ENCODE measurements at regions not wholly inside any gene's neighbourhood (a gene's known extent, or its start where the extent isn't known, plus 50 kb on each side); places are given as distances from the start of the nearest gene placed in this dataset.
A peak's percentile ranks its signal among the peaks of the same experiment; 100 is the strongest.
"Not testable (repeated sequence)": the region's sequence is repeated elsewhere in the genome, so short reads cannot be mapped to it uniquely, and the experiment has no call there.

DNA sequence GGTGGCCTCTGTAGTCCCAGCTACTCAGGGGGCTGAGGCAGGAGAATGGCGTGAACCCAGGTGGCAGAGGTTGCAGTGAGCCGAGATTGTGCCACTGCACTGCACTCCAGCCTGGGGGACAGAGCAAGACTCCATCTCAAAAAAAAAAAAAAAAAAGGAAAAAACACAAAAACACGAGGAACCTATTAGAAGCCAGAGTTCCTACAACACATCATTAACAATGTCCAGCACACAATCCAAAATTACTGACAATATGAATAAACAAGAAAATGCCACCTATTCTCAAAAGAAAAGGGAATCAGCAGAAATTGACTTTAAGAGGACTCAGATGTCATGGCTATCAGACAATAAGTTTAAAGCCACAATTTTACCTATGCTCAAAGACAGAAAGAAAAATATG, 57.3 kb upstream of the HS3ST3A1 start:
- not testable (repeated sequence) for DNase-seq (ENCODE audit: low read depth)

DNA sequence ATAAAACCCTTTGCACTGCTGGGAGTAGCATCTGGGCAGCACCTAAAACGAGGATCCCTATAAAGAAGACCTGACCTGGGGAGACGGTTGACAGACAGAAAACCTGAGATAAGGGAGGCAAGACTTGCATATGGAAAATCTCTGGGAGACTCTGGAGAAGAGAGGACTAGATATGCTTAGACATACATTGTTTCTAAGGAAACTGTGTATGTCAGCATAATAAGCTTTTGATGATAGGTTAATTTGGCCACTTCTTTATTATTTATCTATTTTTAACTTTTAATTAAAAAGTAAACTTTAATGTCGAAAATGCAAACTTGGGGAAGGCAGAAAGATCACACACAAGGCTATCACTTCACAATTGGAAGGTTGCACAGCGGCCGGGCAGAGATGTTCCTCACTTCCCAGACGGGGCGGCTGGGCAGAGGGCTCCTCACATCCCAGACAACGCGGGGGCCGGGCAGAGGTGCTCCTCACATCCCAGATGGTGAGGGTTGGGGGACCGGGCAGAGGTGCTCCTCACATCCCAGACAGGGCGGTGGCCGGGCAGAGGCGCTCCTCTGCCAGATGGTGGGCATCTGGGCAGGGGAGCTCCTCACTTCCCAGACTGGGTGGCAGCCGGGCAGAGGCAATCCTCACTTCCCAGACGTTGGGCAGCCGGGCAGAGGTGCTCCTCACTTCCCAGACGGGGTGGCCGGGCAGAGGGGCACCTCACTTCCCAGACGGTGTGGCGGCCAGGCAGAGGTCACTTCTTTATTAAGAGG, 64.3 kb upstream of the HS3ST3A1 start:
- DNase-seq (ENCODE audit: low read depth): no peak

DNA sequence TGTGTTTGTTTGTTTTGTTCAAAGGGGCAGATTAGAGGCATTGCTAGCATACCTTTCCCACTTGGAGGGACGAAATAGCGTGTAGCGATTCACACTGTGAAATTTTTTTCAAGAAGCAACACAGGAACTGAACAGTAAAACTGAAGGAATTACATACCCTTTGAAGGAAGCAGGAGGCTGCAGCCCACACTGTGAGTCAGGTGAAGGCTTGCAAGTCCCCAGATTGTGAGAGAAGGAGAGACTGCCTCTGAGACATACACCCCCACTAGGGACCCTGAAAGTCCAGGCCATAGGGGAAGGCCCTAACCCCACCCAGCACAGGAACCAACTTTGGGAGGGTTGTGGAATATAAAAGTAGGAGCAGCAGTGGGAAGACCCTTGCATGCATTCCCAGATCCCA, 69.6 kb upstream of the HS3ST3A1 start:
- DNase-seq (ENCODE audit: low read depth): no peak

GRCh38 chr17:13671771-13672170, 70.0 kb upstream of the HS3ST3A1 start:
- DNase-seq (ENCODE audit: low read depth): no peak

DNA sequence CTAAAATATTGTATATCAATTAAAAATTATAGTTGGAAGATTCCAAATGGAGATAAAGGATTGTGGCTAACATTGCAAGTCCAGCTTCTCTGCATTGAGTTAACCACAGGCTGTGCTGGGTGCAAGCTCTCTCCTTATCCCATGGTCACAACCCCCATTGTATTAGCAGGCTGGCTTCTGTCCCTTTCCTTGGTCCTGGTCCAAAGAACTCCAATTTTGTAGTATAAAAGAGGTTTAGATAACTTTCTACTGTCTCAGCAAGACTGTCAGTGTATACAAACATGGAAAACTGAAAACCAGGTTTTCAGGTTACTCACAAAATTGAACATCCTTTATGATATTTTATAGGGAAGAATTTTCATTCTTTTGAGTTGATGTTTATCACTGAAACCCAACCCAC, 76.6 kb upstream of the HS3ST3A1 start:
- no peak for DNase-seq (ENCODE audit: low read depth)

- DNase-seq (ENCODE audit: low read depth): no peak
Measured at GRCh38 chr17:13678841-13679240, 77.1 kb upstream of the HS3ST3A1 start.

GRCh38 chr17:13688716-13689115, 87.0 kb upstream of the HS3ST3A1 start:
- peak; percentile 65 for DNase-seq (ENCODE audit: low read depth)

- no peak for DNase-seq (ENCODE audit: low read depth)
Measured at GRCh38 chr17:13690806-13691205, 89.1 kb upstream of the HS3ST3A1 start.

DNA sequence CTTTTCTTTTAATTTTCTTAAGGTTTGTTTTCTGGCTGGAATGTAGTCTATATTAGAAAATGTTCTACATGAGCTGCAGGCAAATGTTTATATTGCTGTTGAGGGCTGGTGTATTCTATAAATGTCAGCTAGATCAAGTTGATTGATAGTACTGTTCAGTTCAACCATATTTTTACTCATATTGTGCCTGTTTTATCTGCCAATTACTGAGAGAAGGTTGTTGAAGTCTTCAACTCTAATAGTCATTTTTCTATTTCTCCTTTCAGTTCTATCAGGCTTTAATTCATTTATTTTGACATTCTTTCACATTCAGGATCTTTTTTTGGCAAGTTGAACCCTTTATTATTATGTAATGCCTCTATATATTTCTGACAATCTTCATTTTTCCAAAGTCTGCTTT, 93.2 kb upstream of the HS3ST3A1 start:
- DNase-seq (ENCODE audit: low read depth): no peak

GRCh38 chr17:13698832-13699231, 97.1 kb upstream of the HS3ST3A1 start:
- no peak for DNase-seq (ENCODE audit: low read depth)

DNA sequence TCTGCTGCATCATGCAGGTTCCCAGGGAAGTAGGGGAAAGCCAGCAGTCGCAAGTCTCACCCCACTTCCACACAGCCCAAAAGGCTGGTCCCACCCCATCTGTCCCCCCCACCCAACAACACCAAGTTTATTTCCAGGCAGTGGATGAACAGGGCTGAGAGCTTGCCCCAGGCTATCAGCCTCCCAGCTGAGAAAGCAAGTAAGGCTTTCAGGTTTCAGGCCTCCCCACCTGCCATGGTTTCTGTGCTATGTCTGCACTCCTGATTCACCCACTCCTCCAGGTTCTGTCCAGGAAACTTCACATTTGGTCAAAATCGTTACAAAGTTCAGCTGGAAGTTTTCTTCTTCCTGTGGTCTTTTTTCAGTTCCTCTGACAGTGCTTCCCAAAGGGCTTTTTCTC, 97.5 kb upstream of the HS3ST3A1 start:
- no peak for DNase-seq (ENCODE audit: low read depth)

- DNase-seq (ENCODE audit: low read depth): peak; percentile 21
Measured at GRCh38 chr17:13702266-13702665, 100.5 kb upstream of the HS3ST3A1 start.

- peak; percentile 38 for DNase-seq (ENCODE audit: low read depth)
Measured at GRCh38 chr17:13704333-13704732, 102.6 kb upstream of the HS3ST3A1 start.

- no peak for DNase-seq (ENCODE audit: low read depth)
Measured at GRCh38 chr17:13705221-13705620, 103.5 kb upstream of the HS3ST3A1 start.

- DNase-seq (ENCODE audit: low read depth): no peak
Measured at GRCh38 chr17:13721705-13722104, 120.0 kb upstream of the HS3ST3A1 start.

DNA sequence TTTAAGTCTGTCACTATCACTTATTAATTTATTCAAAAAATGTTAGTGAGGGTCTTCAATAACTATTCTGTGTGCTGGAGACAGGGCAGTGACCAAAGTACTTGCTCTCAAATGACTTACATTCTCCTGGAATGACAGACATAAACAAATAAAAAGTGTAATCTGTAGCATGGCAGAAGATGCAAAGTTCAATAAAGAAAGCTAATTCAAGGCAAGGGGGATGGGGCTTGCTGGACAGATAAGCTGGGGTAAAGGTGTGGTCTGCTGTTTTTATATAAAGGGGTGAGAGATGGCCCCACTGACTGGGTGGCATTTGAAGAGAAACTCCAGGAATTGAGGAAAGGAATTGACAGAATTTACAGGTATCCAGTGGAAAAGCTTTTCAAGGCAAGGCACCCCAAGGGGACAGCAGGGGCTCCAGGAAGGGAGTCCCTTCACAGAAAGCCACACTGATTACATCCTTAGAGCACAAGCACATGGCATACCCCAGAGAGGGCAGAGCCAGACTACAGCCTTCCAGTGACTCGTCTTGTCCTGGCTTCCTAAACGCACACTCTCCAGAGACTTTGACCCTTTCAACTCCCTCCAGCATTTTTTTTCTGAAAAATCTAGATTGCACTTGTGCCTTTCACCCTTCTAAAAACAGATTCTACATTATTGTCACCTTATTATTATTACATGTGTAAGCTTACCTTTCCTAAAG, 123.7 kb upstream of the HS3ST3A1 start:
- DNase-seq (ENCODE audit: low read depth): no peak

DNA sequence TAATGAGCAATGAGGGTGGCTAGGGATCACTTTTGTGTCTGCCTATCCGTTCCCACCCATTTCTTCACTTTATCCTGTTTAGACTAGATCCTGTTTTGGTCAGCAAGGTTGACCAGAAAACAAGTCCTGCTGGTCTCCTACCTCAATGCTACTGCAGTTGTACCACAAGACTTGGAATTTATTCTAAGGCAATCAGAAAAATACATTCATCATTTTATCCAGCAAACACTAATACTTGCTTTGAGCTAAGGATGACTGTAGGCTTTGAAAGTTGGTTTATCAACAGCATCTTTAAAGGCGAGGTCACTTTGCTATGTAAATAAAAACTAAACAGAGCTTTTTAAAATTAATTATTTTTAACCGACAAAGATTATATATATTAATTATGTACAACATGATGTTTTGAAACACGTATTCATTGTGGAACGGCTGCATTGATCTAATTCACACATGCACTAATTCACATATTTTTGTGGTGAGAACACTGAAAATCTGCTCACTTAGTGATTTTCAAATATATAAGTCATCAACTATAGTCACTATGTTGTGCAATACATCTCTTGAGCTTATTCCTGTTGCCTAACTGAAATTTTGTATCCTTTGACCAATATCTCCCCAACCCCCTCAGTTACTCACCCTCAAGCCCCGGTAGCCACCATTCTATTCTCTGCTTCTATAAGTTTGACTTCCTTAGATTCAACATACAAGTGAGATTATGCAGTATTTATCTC, 125.9 kb upstream of the HS3ST3A1 start:
- DNase-seq (ENCODE audit: low read depth): no peak

DNA sequence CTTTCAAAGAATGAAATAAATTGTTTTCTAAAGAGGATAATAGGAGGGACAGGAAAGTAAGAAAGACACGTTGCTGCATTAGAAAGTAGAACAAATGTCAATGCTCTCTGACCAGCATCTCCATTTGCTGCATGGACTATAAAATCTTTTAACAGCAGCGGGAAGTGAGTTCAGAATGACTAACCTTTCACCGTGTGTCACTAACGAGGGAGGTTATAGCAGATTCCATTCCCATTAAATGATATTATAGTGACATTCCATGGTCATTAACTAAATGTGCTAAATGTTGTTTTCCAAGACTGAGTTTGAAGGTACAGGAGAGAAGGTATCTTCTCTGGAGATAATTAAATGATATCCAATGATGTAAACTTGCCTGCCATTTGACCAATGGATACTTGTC, 127.1 kb upstream of the HS3ST3A1 start:
- DNase-seq (ENCODE audit: low read depth): no peak

- DNase-seq (ENCODE audit: low read depth): no peak
Measured at GRCh38 chr17:13729466-13730134, 127.9 kb upstream of the HS3ST3A1 start.

DNA sequence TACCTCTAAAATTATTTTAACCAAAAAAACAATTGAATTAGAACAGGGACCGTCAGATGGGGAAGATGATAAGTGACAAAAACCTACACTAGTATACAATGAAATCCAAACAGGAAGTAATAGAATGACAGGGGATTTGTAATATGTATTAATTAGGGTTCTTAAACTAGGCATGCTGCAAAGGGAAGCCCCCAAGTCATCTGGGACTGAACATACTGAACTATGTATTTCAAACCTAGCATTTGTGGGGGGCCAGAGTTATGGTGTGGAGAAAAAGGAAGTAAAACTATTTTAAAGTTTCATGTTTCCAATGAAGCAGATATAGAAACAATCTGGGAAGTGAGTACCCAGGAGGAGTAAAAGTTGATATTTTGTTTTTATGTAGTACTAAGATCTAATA, 133.2 kb upstream of the HS3ST3A1 start:
- DNase-seq (ENCODE audit: low read depth): no peak

- DNase-seq (ENCODE audit: low read depth): no peak
Measured at GRCh38 chr17:13735444-13735843, 133.7 kb upstream of the HS3ST3A1 start.

DNA sequence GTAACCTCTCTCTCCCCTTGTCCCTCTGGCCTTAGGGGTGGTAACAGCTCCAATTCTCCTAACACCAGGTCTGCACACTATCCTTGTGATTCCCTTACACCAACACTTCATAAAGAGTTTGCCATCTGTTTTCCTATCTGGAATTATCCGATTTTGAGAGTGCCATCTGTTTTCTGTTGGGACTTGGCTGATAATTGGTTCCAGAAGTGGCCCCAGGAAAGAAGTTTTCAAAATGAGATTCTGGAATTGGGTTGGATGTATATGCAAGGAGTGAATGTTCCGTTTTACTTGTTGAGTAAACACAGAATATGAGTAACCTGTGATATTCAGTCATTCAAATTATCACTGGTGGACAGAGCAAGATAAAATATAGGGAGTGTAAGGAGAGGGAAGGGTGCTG, 134.1 kb upstream of the HS3ST3A1 start:
- DNase-seq (ENCODE audit: low read depth): no peak
